K562 (cell line): ENCODE measurements at regions not wholly inside any gene's neighbourhood (a gene's known extent, or its start where the extent isn't known, plus 50 kb on each side); places are given as distances from the start of the nearest gene placed in this dataset.

Source experiments
- ARID3A ChIP-seq: IDR thresholded peaks from 2 replicates; pipeline ENCODE4 v1.6.1; 2012; ENCODE audit warnings: low read depth, low read length, improper control_type of control experiment, borderline replicate concordance
- ARNT ChIP-seq, 2 experiments: fragments of 450-650 bp; IDR thresholded peaks; 2 replicates each; pipeline ENCODE4 v1.6.1; 2016; ENCODE audit warnings: mild to moderate bottlenecking in 1 of 2
- BRCA1 ChIP-seq, 2 experiments: fragments of 450-650 bp in 1 of 2; sonication (generic) in 1 of 2; formaldehyde crosslinking in 1 of 2; IDR thresholded peaks; 2 replicates each; pipeline versions ENCODE4 v1.5.0 to v1.6.1; 2017 to 2020; ENCODE audit warnings: mild to moderate bottlenecking in 1 of 2, missing genetic modification reagents in 1 of 2
- MCM2 ChIP-seq: fragments of 450-650 bp; IDR thresholded peaks from 2 replicates; pipeline ENCODE4 v1.6.1; 2017; ENCODE audit warnings: low read depth, mild to moderate bottlenecking
- MXI1 ChIP-seq: IDR thresholded peaks from 2 replicates; pipeline ENCODE4 v1.6.1; 2011; ENCODE audit warnings: low read depth, mild to moderate bottlenecking, improper control_type of control experiment, low read length
- ZNF143 ChIP-seq: sonication (generic); formaldehyde crosslinking; IDR thresholded peaks from 2 replicates; pipeline ENCODE4 v1.9.0; 2022; ENCODE audit warnings: mild to moderate bottlenecking, missing genetic modification reagents
- ZNF639 ChIP-seq, 2 experiments: fragments of 200-800 bp in 1 of 2; sonication (Bioruptor generic) in 1 of 2; sonication (generic) in 1 of 2; formaldehyde crosslinking in 1 of 2; IDR thresholded peaks in 1 of 2; conservative IDR thresholded peaks in 1 of 2; 2 replicates each; pipeline versions ENCODE4 v1.5.0 to v1.6.1; 2016 to 2020; ENCODE audit warnings: missing compliant biosample characterization in 1 of 2, missing genetic modification characterization in 1 of 2, missing genetic modification reagents in 1 of 2
- TF ChIP-seq, protein P1 (sequence below), 2 experiments: IDR thresholded peaks in 1 of 2; conservative IDR thresholded peaks in 1 of 2; 2 replicates each; pipeline ENCODE4 v1.6.1; 2016; ENCODE audit warnings: low read depth in 2 of 2, mild to moderate bottlenecking in 1 of 2, missing compliant biosample characterization in 1 of 2, missing genetic modification characterization in 1 of 2, moderate library complexity in 1 of 2
- TF ChIP-seq, protein P2 (sequence below): fragments of 250-450 bp; sonication (Bioruptor Pico); IDR thresholded peaks from 2 replicates; pipeline ENCODE4 v1.8.0; 2021; ENCODE audit warnings: moderate library complexity, mild to moderate bottlenecking, inconsistent platforms

GRCh38 chr2:123687064-123687463 lies 338.0 kb upstream of the CNTNAP5 start (continued):
- TF ChIP-seq ZNF639 (CRISPR knock-in tag; conservative IDR thresholded peaks at IDR 0.05 in 1 of 2, IDR thresholded peaks at IDR 0.05 in 1 of 2) = no peak
- no peak for TF ChIP-seq MXI1
- TF ChIP-seq, protein P1, sequence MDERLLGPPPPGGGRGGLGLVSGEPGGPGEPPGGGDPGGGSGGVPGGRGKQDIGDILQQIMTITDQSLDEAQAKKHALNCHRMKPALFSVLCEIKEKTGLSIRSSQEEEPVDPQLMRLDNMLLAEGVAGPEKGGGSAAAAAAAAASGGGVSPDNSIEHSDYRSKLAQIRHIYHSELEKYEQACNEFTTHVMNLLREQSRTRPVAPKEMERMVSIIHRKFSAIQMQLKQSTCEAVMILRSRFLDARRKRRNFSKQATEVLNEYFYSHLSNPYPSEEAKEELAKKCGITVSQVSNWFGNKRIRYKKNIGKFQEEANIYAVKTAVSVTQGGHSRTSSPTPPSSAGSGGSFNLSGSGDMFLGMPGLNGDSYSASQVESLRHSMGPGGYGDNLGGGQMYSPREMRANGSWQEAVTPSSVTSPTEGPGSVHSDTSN (CRISPR knock-in tag; IDR thresholded peaks at IDR 0.05; ENCODE audit: low read depth) = no peak
- TF ChIP-seq, protein P1 (tag; conservative IDR thresholded peaks at IDR 0.05; ENCODE audit: low read depth) = no peak
- no peak for TF ChIP-seq MCM2
- TF ChIP-seq ZNF143 (CRISPR knock-in tag) = no peak
- no peak for TF ChIP-seq ARNT (IDR thresholded peaks at IDR 0.05)
- TF ChIP-seq BRCA1 (IDR thresholded peaks at IDR 0.05) = no peak
- TF ChIP-seq BRCA1 (CRISPR knock-in tag; IDR thresholded peaks at IDR 0.05) = no peak
- TF ChIP-seq, protein P2, sequence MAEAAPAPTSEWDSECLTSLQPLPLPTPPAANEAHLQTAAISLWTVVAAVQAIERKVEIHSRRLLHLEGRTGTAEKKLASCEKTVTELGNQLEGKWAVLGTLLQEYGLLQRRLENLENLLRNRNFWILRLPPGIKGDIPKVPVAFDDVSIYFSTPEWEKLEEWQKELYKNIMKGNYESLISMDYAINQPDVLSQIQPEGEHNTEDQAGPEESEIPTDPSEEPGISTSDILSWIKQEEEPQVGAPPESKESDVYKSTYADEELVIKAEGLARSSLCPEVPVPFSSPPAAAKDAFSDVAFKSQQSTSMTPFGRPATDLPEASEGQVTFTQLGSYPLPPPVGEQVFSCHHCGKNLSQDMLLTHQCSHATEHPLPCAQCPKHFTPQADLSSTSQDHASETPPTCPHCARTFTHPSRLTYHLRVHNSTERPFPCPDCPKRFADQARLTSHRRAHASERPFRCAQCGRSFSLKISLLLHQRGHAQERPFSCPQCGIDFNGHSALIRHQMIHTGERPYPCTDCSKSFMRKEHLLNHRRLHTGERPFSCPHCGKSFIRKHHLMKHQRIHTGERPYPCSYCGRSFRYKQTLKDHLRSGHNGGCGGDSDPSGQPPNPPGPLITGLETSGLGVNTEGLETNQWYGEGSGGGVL (CRISPR knock-in tag) = no peak
- TF ChIP-seq ARID3A = no peak
